PC-3 (cell line): ENCODE measurements at regions not wholly inside any gene's neighbourhood (a gene's known extent, or its start where the extent isn't known, plus 50 kb on each side); places are given as distances from the start of the nearest gene placed in this dataset.

Source experiments
- ATAC-seq: fragments of 200-7000 bp; cut with Tn5 transposase; 2 replicates; pipeline ENCODE4 v1.9.1; 2020; ENCODE audit warnings: mild to moderate bottlenecking, moderate library complexity
- BruUV-seq: library from RNA; stranded (reverse); fragments of 400-500 nt; replicated peaks from 2 replicates; lab custom pipeline; 2021; lab: Mats Ljungman, UMichigan
- CTCF ChIA-PET: fragments of 300-600 bp; sonication (Branson Sonifier 250); formaldehyde crosslinking; loops from one replicate; lab custom pipeline; 2022; ENCODE audit warnings: antibody characterized with exemption; lab: Charles Lee
- POLR2A ChIA-PET: fragments of 300-600 bp; sonication (Branson Sonifier 250); formaldehyde crosslinking; loops from one replicate; lab custom pipeline; 2022; ENCODE audit warnings: antibody characterized with exemption; ENCODE audit not compliant: unreplicated experiment; lab: Charles Lee
- DNase-seq: peaks from one replicate; pipeline ENCODE4 v3.0.0-alpha.2; 2015
- H2AFZ ChIP-seq: fragments of 300-600 bp; sonication (generic); 2 replicates; pipeline ENCODE4 v1.6.0; 2016; ENCODE audit warnings: antibody characterized with exemption, low read length
- H3F3A ChIP-seq: fragments of 300-600 bp; sonication (generic); one replicate; pipeline ENCODE4 v1.6.0; 2017; ENCODE audit warnings: antibody characterized with exemption, low read length, control low read depth, mild to moderate bottlenecking; ENCODE audit not compliant: unreplicated experiment
- H3K27ac ChIP-seq: fragments of 300-600 bp; sonication (generic); 2 replicates; pipeline ENCODE4 v1.5.1; 2016; ENCODE audit warnings: mild to moderate bottlenecking, low read length
- H3K27me3 ChIP-seq: fragments of 300-600 bp; sonication (generic); 2 replicates; pipeline ENCODE4 v1.6.1; 2016; ENCODE audit warnings: low read length, mixed read lengths
- H3K36me3 ChIP-seq: fragments of 300-600 bp; sonication (generic); 2 replicates; pipeline ENCODE4 v1.6.1; 2016; ENCODE audit warnings: low read depth, mixed run types, low read length, mixed read lengths
- H3K4me1 ChIP-seq: fragments of 300-600 bp; sonication (generic); 2 replicates; pipeline ENCODE4 v1.5.1; 2016; ENCODE audit warnings: low read length; ENCODE audit not compliant: insufficient read depth
- H3K4me2 ChIP-seq: fragments of 300-600 bp; sonication (generic); 2 replicates; pipeline ENCODE4 v1.6.0; 2016; ENCODE audit warnings: low read length
- H3K4me3 ChIP-seq: fragments of 300-600 bp; sonication (generic); 2 replicates; pipeline ENCODE4 v1.5.1; 2016; ENCODE audit warnings: mild to moderate bottlenecking, low read length, mixed read lengths
- H3K79me2 ChIP-seq: fragments of 300-600 bp; sonication (generic); 2 replicates; pipeline ENCODE4 v1.6.1; 2017; ENCODE audit warnings: low read length, mixed read lengths
- H3K9ac ChIP-seq: fragments of 300-600 bp; sonication (generic); 2 replicates; pipeline ENCODE4 v1.6.0; 2016; ENCODE audit warnings: mild to moderate bottlenecking, low read length
- H3K9me2 ChIP-seq: fragments of 300-600 bp; sonication (generic); replicated peaks from 2 replicates; pipeline ENCODE4 v1.6.1; 2016; ENCODE audit warnings: mixed run types, low read length, mixed read lengths
- H3K9me3 ChIP-seq: fragments of 300-600 bp; sonication (generic); 2 replicates; pipeline ENCODE4 v1.6.1; 2016; ENCODE audit warnings: low read length, mixed read lengths
- H4K20me1 ChIP-seq: fragments of 300-600 bp; sonication (generic); 2 replicates; pipeline ENCODE4 v1.6.1; 2016; ENCODE audit warnings: low read length, mixed read lengths
- EZH2 ChIP-seq: fragments of 300-600 bp; sonication (generic); IDR thresholded peaks from one replicate; pipeline ENCODE4 v1.6.1; 2017; ENCODE audit warnings: antibody characterized with exemption, mild to moderate bottlenecking, low read length; ENCODE audit not compliant: unreplicated experiment
- EZH2phosphoT487 ChIP-seq: fragments of 300-600 bp; sonication (generic); IDR thresholded peaks from 2 replicates; pipeline ENCODE4 v1.6.1; 2018; ENCODE audit warnings: mild to moderate bottlenecking, antibody characterized with exemption, low read length, borderline replicate concordance
- intact Hi-C: fragments of 100-400 bp; cut with micrococcal nuclease; formaldehyde crosslinking; loops from 2 replicates; pipeline ENCODE4 v1.9.0; 2023
- TF ChIP-seq, protein P1 (sequence below): fragments of 300-600 bp; sonication (generic); conservative IDR thresholded peaks from 2 replicates; pipeline ENCODE4 v1.5.1; 2017; ENCODE audit warnings: antibody characterized with exemption, low read depth, mild to moderate bottlenecking, low read length

DNA sequence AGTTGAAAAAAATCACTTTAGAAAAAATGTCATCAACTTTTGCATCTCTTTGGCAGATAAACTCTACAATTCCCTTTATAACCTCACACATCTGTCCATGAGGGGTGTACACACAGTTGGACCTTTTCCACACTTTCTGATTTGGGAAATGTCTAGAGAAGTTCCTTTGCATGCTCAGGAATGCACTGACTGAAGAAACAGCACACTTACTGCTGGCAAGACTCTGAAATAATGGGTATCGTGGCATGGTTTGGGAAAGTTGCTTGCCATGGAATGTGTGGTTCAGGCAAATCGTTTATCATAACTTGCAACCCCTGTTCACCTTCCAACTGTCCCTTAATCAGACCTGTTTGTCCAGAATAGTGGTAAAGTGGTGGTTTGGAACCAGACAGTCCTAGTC, 135.3 kb upstream of the TGFBR2 start:
- Histone ChIP-seq H3K27ac (no peak overlapping the region), H3K9me3 (no peaks in the 10 kb centered on the region), H3K79me2 (no peaks in the 10 kb centered on the region), H2AFZ (no peak overlapping the region), H3K9ac (no peak overlapping the region), H3K27me3 (no peaks in the 10 kb centered on the region), H3K9me2 (no peaks in the 10 kb centered on the region), H3K4me2 (no peak overlapping the region), H3F3A (no peaks in the 10 kb centered on the region), H3K4me3 (no peak overlapping the region), H3K36me3 (no peaks in the 10 kb centered on the region), H3K4me1 (peaks cover 36% of the 10 kb centered on the region), H4K20me1 (no peaks in the 10 kb centered on the region)
- no peak for ATAC-seq
- ChIA-PET POLR2A (no interaction called here), CTCF (no interaction called here)
- intact Hi-C loops = loop anchor here (10.0 kb wide), 1 partner anchor 356 kb away; no protein-coding TSS in a partner anchor
- TF ChIP-seq EZH2 (no peak), EZH2phosphoT487 (no peak)
- TF ChIP-seq, protein P1, sequence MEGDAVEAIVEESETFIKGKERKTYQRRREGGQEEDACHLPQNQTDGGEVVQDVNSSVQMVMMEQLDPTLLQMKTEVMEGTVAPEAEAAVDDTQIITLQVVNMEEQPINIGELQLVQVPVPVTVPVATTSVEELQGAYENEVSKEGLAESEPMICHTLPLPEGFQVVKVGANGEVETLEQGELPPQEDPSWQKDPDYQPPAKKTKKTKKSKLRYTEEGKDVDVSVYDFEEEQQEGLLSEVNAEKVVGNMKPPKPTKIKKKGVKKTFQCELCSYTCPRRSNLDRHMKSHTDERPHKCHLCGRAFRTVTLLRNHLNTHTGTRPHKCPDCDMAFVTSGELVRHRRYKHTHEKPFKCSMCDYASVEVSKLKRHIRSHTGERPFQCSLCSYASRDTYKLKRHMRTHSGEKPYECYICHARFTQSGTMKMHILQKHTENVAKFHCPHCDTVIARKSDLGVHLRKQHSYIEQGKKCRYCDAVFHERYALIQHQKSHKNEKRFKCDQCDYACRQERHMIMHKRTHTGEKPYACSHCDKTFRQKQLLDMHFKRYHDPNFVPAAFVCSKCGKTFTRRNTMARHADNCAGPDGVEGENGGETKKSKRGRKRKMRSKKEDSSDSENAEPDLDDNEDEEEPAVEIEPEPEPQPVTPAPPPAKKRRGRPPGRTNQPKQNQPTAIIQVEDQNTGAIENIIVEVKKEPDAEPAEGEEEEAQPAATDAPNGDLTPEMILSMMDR = no peak
- BruUV-seq = no TSS peak
- DNase-seq = peak; percentile 26

DNA sequence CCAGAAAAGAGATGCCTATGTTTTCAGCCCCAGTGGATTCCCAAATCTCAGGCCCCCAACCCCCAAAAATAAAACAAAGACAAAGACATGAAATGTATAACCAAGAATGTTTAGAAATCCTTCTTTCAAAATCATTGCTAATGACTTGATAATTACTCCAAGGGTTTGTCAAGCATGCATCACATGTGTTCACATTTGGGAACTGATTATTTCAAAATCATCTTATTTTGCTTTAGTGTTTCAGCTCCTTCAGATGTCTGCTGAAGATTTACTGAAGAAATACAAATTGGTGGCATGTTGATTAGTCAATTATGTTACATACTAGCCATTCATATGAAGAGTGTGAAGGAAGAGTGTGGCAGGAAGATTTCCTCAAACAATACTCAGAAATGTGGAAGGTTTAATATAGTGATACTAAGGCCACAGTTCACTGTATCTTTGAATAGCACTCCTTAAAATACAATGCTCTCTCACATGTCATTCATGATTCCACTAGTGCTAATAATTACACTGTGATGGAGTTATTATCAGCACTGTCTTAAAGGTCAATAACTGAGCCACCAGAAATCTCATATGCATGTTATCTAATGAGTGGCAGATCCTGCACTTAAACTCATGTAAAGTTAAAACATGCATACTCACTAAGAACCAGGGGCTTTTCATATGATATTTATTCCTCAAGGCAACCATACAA, 134.5 kb upstream of the TGFBR2 start:
- H3K4me2 ChIP-seq = no peak overlapping the region
- BruUV-seq = no TSS peak

More for the DNA sequence above, 134.5 kb upstream of the TGFBR2 start:
- peaks cover 45% of the 10 kb centered on the region for H3K4me1 ChIP-seq
- no peaks in the 10 kb centered on the region for H3K27me3 ChIP-seq
- no peaks in the 10 kb centered on the region for H3K36me3 ChIP-seq
- H3K4me3 ChIP-seq = no peak overlapping the region
- ChIA-PET POLR2A (no interaction called here), CTCF (no interaction called here)
- no peak overlapping the region for H2AFZ ChIP-seq
- no peak overlapping the region for H3K9ac ChIP-seq
- ATAC-seq = no peak
- DNase-seq = no peak
- no peaks in the 10 kb centered on the region for H3F3A ChIP-seq
- intact Hi-C loops = loop anchor here (10.0 kb wide), 1 partner anchor 357 kb away; no protein-coding TSS in a partner anchor
- H3K9me2 ChIP-seq = no peaks in the 10 kb centered on the region
- H3K27ac ChIP-seq = no peak overlapping the region
- H3K9me3 ChIP-seq = no peaks in the 10 kb centered on the region
- TF ChIP-seq EZH2 (no peak), EZH2phosphoT487 (no peak)
- TF ChIP-seq, protein P1 = no peak
- H4K20me1 ChIP-seq = no peaks in the 10 kb centered on the region
- no peaks in the 10 kb centered on the region for H3K79me2 ChIP-seq
